Loucy (cell line): ENCODE measurements at regions not wholly inside any gene's neighbourhood (a gene's known extent, or its start where the extent isn't known, plus 50 kb on each side); places are given as distances from the start of the nearest gene placed in this dataset.

Experiments
- H2AFZ ChIP-seq: fragments of 200-600 bp; sonication (generic); 2 replicates; pipeline ENCODE4 v1.6.0; 2016; ENCODE audit warnings: antibody characterized with exemption, mild to moderate bottlenecking, low read length, moderate library complexity
- H3F3A ChIP-seq: fragments of 200-600 bp; 2 replicates; pipeline ENCODE4 v1.6.0; 2016; ENCODE audit warnings: antibody characterized with exemption, low read depth, mild to moderate bottlenecking
- H3K27me3 ChIP-seq: fragments of 200-600 bp; sonication (generic); 2 replicates; pipeline ENCODE4 v1.6.1; 2014; ENCODE audit warnings: low read length, mild to moderate bottlenecking; ENCODE audit not compliant: insufficient read depth, poor library complexity, severe bottlenecking
- H3K36me3 ChIP-seq: fragments of 200-600 bp; sonication (generic); 2 replicates; pipeline ENCODE4 v1.6.1; 2016; ENCODE audit warnings: low read length; ENCODE audit not compliant: insufficient read depth
- H3K4me1 ChIP-seq: fragments of 200-600 bp; sonication (generic); 2 replicates; pipeline ENCODE4 v1.5.1; 2014; ENCODE audit warnings: low read length, mild to moderate bottlenecking; ENCODE audit not compliant: insufficient read depth, poor library complexity, severe bottlenecking
- H3K4me2 ChIP-seq: fragments of 200-600 bp; sonication (generic); 2 replicates; pipeline ENCODE4 v1.6.0; 2014; ENCODE audit warnings: antibody characterized with exemption, low read length, low read depth, mild to moderate bottlenecking; ENCODE audit not compliant: poor library complexity, severe bottlenecking
- H3K4me3 ChIP-seq: fragments of 200-600 bp; sonication (generic); 2 replicates; pipeline ENCODE4 v1.5.1; 2014; ENCODE audit warnings: low read length, mild to moderate bottlenecking, mixed read lengths; ENCODE audit not compliant: poor library complexity, severe bottlenecking
- H3K79me2 ChIP-seq: fragments of 200-600 bp; sonication (generic); 2 replicates; pipeline ENCODE4 v1.6.1; 2014; ENCODE audit warnings: low read length; ENCODE audit not compliant: insufficient read depth
- H3K9ac ChIP-seq: fragments of 200-600 bp; sonication (generic); 2 replicates; pipeline ENCODE4 v1.6.0; 2014; ENCODE audit warnings: mild to moderate bottlenecking, low read depth, low read length, moderate library complexity; ENCODE audit not compliant: poor library complexity, severe bottlenecking
- H3K9me2 ChIP-seq: fragments of 200-600 bp; sonication (generic); replicated peaks from 2 replicates; pipeline ENCODE4 v1.6.1; 2016; ENCODE audit warnings: low read depth, low read length, mixed read lengths
- H3K9me3 ChIP-seq: fragments of 200-600 bp; sonication (generic); 2 replicates; pipeline ENCODE4 v1.6.1; 2014; ENCODE audit warnings: mild to moderate bottlenecking, antibody characterized with exemption, low read length, low read depth; ENCODE audit not compliant: insufficient read depth
- H4K20me1 ChIP-seq: fragments of 200-600 bp; sonication (generic); 2 replicates; pipeline ENCODE4 v1.6.0; 2014; ENCODE audit warnings: antibody characterized with exemption, low read length, mild to moderate bottlenecking; ENCODE audit not compliant: insufficient read depth, poor library complexity, severe bottlenecking
- EZH2phosphoT487 ChIP-seq: fragments of 200-600 bp; IDR thresholded peaks from 2 replicates; pipeline ENCODE4 v1.6.1; 2018; ENCODE audit warnings: antibody characterized with exemption, mild to moderate bottlenecking, moderate library complexity, borderline replicate concordance
- TF ChIP-seq, protein P1 (sequence below): fragments of 200-600 bp; sonication (generic); conservative IDR thresholded peaks from 2 replicates; pipeline ENCODE4 v1.5.1; 2014; ENCODE audit warnings: mild to moderate bottlenecking, antibody characterized with exemption, low read length

DNA sequence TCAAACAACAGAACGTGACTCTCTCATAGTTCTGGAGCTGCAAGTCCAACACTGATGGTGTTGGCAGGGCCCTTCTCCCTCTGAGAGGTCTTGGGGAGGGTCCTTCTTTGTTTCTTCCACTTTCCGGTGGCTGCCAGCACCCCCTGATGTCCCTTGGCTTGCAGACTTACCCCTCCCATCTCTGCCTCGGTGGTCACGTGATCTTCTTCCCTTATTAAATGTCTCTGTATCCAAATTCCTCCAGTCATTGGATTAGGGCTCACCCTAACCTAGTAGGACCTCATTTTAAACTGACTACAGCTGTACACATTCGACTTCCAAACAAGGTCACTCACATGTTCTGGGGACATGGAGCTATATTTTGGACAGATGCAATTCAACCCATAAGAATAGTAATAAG is 780.6 kb upstream of the SALL3 start:
- Histone ChIP-seq H3K9me3 (no peaks in the 10 kb centered on the region; the same call in 1 of the 2 replicates), H3K9ac (no peak overlapping the region), H3K4me3 (no peak overlapping the region), H3K36me3 (no peaks in the 10 kb centered on the region), H3K9me2 (no peaks in the 10 kb centered on the region), H3K4me1 (no peaks in the 10 kb centered on the region), H4K20me1 (no peaks in the 10 kb centered on the region), H3F3A (no peaks in the 10 kb centered on the region), H3K4me2 (no peak overlapping the region), H3K27me3 (no peaks in the 10 kb centered on the region), H3K79me2 (no peaks in the 10 kb centered on the region), H2AFZ (no peak overlapping the region)
- TF ChIP-seq EZH2phosphoT487 = no peak
- TF ChIP-seq, protein P1, sequence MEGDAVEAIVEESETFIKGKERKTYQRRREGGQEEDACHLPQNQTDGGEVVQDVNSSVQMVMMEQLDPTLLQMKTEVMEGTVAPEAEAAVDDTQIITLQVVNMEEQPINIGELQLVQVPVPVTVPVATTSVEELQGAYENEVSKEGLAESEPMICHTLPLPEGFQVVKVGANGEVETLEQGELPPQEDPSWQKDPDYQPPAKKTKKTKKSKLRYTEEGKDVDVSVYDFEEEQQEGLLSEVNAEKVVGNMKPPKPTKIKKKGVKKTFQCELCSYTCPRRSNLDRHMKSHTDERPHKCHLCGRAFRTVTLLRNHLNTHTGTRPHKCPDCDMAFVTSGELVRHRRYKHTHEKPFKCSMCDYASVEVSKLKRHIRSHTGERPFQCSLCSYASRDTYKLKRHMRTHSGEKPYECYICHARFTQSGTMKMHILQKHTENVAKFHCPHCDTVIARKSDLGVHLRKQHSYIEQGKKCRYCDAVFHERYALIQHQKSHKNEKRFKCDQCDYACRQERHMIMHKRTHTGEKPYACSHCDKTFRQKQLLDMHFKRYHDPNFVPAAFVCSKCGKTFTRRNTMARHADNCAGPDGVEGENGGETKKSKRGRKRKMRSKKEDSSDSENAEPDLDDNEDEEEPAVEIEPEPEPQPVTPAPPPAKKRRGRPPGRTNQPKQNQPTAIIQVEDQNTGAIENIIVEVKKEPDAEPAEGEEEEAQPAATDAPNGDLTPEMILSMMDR = no peak

DNA sequence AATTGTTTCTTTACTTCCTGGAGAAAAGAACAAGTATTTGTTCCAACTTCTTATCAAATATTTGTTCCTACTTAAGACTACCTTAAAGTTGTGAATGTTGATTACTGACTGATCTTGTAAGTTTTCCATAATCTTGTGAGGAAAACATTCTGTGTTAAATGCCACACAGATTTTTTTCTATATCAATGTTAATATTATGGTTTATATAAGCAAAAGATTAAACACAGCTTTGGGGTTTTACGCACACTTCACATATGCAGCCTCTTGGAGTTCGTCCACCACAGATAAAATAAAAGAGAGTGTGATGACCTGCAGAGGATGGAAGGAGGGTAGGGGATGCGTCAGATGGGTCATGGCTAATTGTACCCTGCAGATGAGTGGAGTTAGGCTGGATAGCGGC is 780.0 kb upstream of the SALL3 start:
- no peaks in the 10 kb centered on the region for H3K79me2 ChIP-seq
- no peaks in the 10 kb centered on the region for H3K9me2 ChIP-seq
- TF ChIP-seq EZH2phosphoT487 = no peak
- TF ChIP-seq, protein P1 = no peak
- H3K36me3 ChIP-seq = no peaks in the 10 kb centered on the region
- H3K27me3 ChIP-seq = no peaks in the 10 kb centered on the region
- no peak overlapping the region for H3K9ac ChIP-seq
- no peaks in the 10 kb centered on the region for H4K20me1 ChIP-seq
- no peaks in the 10 kb centered on the region for H3F3A ChIP-seq
- no peaks in the 10 kb centered on the region for H3K4me1 ChIP-seq
- no peak overlapping the region for H3K4me2 ChIP-seq
- H3K9me3 ChIP-seq = no peaks in the 10 kb centered on the region; the same call in 1 of the 2 replicates
- H3K4me3 ChIP-seq = no peak overlapping the region
- H2AFZ ChIP-seq = no peak overlapping the region

DNA sequence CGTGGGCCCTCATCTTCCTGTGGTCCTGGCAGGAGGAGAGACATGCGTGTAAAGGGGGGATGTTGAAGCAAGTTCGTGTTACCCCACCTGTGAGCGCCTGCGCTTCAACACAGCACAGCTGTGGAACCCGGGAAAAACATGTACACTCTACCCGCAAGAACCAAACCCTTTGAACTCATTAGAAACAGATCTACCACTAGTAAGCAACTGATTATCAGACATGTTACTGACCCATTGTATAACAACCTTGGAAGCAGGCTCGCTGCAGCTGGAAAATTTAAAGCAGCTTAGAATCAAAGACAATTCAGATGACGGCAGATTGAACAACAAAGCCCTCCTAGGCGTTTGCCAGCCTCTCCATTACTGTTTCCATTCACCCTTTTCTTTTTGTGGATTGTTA is 771.7 kb upstream of the SALL3 start:
- Histone ChIP-seq H2AFZ (no peak overlapping the region), H3K4me3 (no peak overlapping the region), H3K9me2 (no peaks in the 10 kb centered on the region), H3K9me3 (no peaks in the 10 kb centered on the region), H3K36me3 (no peaks in the 10 kb centered on the region), H3K4me1 (no peaks in the 10 kb centered on the region), H3K4me2 (no peak overlapping the region), H4K20me1 (no peaks in the 10 kb centered on the region), H3K79me2 (no peaks in the 10 kb centered on the region), H3K27me3 (no peaks in the 10 kb centered on the region), H3F3A (no peaks in the 10 kb centered on the region), H3K9ac (no peak overlapping the region)
- no peak for TF ChIP-seq EZH2phosphoT487
- TF ChIP-seq, protein P1 = no peak
